ENCODE measurements at regions not wholly inside any gene's neighbourhood (a gene's known extent, or its start where the extent isn't known, plus 50 kb on each side); places are given as distances from the start of the nearest gene placed in this dataset.
"Not testable (repeated sequence)": the region's sequence is repeated elsewhere in the genome, so short reads cannot be mapped to it uniquely, and the experiment has no call there.

GRCh38 chr4:57338861-57339260 lies 228.7 kb upstream of the IGFBP7 start:
- DNase-seq (ENCODE audit: low read depth, low spot score): not testable (repeated sequence)

GRCh38 chr4:57333684-57334083 lies 223.5 kb upstream of the IGFBP7 start:
- no peak for DNase-seq (ENCODE audit: low read depth, low spot score)

GRCh38 chr4:57331959-57332358 lies 221.8 kb upstream of the IGFBP7 start:
- DNase-seq (ENCODE audit: low read depth, low spot score): no peak

DNA sequence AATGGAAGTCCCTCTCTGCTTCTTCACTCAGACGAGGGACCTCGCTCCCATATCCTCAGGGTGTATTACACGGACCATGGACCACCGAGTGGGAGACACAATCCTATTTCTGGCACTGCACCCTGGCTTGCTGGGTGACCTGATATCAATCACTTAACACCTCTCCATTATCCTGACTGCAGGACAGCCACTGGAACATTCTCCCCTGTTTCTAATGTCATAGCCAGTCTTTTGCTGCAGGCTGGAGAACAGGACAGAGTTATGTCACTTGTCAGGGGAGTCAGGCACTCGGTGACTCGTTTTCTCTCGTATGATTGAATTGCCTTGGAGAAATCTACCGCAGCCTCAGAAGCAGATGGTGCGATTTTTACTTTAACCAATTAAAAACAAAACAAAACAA lies 219.1 kb upstream of the IGFBP7 start:
- DNase-seq (ENCODE audit: low read depth, low spot score): no peak

DNA sequence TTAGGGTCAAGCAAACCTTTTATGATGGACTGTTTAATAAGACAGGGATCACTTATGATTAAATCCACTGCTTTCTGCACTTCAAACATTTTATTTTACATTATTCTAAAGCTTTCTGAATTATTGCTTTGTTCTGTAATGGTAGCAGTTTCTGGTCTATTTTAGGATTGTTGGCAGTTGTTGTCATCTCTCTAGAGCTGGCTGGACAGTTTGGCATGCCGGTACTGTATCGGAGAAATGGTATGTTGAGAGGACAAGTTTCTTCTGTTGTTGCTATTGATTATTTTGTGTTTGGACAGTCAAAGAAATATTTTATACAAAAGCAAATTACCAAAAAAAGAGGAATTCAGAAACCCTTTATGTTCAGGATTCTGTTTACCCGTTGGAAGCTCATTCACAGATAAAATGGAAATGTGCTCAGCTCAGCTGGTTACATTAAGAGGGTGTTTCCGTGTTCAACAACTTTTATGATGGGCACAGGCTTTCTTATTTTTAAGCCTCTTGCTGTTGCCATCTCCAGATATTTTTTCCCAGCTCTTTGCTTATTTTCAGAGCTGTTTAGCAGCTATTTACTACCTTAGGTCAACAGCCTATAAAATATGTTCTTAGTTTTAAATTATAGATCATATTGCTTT lies 214.6 kb upstream of the IGFBP7 start:
- DNase-seq (ENCODE audit: low read depth, low spot score): no peak

- DNase-seq (ENCODE audit: low read depth, low spot score): no peak
These were observed 210.7 kb upstream of the IGFBP7 start for GRCh38 chr4:57320849-57321248.

GRCh38 chr4:57320217-57320616 lies 210.0 kb upstream of the IGFBP7 start:
- no peak for DNase-seq (ENCODE audit: low read depth, low spot score)

GRCh38 chr4:57318703-57319102 lies 208.5 kb upstream of the IGFBP7 start:
- DNase-seq (ENCODE audit: low read depth, low spot score): no peak

GRCh38 chr4:57314636-57315035 lies 204.5 kb upstream of the IGFBP7 start:
- no peak for DNase-seq (ENCODE audit: low read depth, low spot score)

DNA sequence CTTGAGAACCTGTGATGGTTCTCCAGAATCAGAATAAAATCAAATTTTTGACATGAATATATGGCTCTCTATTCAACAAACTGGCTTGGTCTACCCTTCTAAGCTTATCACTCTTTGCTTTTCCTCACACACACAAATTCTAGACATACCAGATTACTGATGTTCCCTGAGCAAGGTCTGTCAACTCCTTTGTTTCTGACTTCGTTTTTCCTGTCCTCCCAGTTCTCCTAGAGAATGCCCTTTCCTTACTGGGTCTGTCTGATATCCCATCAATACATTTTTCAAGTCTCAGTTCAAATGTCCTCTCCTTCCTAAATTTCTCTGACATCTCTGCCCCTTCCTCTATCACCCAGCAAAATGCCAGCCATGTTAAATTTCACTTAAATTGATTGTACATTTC lies 202.1 kb upstream of the IGFBP7 start:
- no peak for DNase-seq (ENCODE audit: low read depth, low spot score)

DNA sequence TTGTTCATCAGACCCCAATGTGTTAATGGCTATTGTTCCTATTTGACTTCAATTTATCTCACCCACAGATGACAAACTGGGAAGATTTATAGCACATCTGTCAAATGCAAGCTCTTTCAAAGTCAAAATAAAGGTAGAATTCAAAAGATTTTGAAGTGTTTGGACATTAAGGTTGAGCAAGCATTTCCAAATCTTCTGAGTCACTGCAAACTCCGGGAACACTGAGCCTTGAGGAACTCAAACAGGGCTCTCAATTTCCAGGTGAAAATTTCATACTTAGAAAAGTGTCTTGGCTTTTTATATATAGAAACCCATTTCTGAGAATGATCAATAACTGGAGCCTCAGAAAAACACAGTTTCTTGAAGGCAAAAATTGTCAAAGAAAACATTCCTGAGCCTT lies 199.5 kb upstream of the IGFBP7 start:
- DNase-seq (ENCODE audit: low read depth, low spot score): no peak

DNA sequence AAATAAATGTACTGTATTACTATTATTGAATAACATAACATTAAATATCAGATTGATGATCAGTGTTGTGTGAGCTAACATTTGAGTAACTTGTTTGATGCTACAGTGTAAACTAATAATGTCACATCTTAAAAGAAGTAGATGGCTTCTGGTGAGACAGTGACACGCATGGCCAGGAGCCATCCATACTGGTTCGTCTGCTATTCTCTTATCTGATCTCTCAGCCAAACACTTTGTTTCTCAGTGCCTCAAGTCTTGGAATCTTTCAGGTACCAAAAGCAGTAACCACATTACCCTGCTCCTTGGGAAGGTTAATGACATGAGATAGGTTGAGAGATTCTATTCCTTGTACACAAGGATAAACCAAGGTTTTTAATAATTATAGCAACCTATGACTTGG lies 198.1 kb upstream of the IGFBP7 start:
- DNase-seq (ENCODE audit: low read depth, low spot score): no peak

DNA sequence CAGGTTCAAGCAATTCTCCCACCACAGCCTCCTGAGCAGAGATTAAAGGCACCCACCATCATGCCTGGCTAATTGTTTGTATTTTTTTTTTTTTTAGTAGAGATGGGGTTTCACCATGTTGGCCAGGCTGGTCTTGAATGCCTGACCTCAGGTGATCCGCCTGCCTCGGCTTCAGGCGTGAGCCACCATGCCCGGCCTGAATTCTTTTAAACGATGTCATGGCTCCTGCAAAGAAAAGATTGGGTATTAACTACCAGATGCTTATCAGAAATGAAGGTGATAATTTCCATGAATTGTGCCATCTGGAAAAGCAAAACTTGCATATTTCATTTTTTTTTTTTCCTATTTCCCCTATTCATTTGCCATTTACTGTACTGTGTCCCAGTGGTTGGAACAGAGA lies 195.7 kb upstream of the IGFBP7 start:
- DNase-seq (ENCODE audit: low read depth, low spot score): no peak

GRCh38 chr4:57303012-57303751 lies 193.0 kb upstream of the IGFBP7 start:
- DNase-seq (ENCODE audit: low read depth, low spot score): no peak

- DNase-seq (ENCODE audit: low read depth, low spot score): not testable (repeated sequence)
These were observed 190.1 kb upstream of the IGFBP7 start for GRCh38 chr4:57300300-57300699.

DNA sequence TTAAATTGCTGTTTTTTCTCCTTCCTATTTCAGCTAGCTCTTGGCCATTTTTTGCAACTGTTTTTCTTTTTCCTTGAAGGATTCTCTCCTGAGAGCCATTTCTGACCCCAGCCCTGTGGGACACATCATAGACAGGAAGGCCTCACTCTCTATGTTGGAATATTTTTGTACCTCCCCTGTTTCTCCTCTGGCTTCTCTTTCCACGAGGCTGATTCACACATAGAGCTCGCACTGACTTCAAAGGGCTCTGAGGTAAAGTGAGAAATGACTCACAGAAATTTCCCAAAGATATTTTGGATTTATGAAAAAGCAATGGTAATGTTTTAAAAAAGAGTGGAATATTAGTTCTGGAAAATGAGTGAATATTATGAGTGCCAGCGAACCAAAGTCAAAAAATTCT lies 181.7 kb upstream of the IGFBP7 start:
- no peak for DNase-seq (ENCODE audit: low read depth, low spot score)

GRCh38 chr4:57287687-57288604 lies 177.8 kb upstream of the IGFBP7 start:
- no peak for DNase-seq (ENCODE audit: low read depth, low spot score)

GRCh38 chr4:57282933-57283310 lies 172.7 kb upstream of the IGFBP7 start:
- DNase-seq (ENCODE audit: low read depth, low spot score): no peak

DNA sequence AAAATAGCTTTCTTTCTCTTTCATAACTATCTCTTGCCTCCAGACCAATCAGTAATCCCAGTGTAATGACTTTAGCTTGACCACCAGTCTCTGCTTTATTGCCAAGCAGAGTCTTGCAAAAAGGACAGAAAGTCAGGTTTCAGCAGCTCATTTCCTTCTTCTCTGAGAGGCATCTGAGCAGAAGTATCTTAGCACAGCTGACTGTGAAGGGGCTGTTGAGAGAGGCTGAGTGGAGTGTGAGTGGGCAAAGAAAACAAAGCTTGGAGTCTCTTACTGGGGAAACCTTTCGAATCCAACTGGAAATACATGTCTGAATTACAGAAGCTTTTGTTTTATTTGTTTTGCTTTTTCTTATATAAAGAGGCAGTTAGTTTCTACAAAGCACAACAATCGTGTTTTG lies 170.3 kb upstream of the IGFBP7 start:
- no peak for DNase-seq (ENCODE audit: low read depth, low spot score)

DNA sequence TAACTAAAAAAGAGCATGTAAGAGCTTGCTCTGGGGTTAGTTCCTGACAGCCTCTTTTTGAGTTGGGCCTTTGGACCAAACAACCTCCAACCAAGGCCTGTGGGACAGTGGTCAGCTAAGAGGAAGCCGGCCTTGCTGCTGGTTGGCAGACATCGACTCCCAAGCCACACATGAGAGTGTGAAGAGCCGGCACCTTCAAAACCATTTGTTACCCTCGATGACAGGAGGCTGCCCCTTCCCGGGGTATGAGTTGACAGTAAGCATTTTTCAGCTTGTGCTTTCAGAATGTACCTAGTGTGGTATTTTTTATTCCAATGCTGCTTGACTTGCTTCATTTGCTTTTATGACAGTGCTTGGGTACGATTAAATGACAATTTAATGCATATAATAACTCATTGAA lies 168.6 kb upstream of the IGFBP7 start:
- DNase-seq (ENCODE audit: low read depth, low spot score): no peak

DNA sequence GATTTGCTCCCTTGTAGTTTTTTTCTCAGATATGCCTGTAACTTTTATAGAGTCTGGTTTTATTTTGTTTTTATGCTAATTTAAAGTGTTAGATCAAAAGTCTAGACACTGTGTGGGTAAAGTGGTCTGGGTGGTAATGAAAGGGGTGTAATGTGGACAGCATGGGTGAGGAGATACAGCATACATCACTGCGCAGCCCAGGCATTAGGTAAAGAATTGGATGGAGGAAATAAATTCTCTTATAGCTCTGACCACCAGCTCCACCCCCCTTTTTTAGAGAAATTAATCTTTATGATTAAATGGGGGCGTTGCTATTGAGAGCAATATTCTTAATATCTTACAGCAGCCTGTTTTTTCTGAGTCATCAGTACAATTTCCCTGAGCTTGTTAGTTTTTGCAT lies 163.9 kb upstream of the IGFBP7 start:
- no peak for DNase-seq (ENCODE audit: low read depth, low spot score)

DNA sequence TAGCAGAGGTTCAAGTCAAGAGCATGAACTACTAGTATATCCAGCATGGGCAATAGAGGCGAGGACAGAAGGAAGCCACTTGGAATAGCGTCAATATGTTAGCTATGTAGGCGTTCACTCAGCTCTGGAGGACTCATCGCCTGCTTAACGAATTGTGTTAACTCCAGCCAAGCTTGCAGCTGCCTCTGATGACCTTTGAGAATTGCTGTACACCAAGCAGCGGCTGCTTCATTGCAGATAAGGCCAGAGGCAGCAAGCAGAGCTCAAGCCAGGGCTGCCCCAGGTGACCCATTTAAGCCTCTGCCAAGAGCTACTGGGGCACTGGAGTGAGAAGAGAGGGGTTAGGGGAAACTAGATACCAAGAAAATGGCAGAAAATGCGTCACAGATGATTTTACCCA lies 160.2 kb upstream of the IGFBP7 start:
- DNase-seq (ENCODE audit: low read depth, low spot score): no peak
